ENCODE measurements at regions not wholly inside any gene's neighbourhood (a gene's known extent, or its start where the extent isn't known, plus 50 kb on each side); places are given as distances from the start of the nearest gene placed in this dataset.

DNA sequence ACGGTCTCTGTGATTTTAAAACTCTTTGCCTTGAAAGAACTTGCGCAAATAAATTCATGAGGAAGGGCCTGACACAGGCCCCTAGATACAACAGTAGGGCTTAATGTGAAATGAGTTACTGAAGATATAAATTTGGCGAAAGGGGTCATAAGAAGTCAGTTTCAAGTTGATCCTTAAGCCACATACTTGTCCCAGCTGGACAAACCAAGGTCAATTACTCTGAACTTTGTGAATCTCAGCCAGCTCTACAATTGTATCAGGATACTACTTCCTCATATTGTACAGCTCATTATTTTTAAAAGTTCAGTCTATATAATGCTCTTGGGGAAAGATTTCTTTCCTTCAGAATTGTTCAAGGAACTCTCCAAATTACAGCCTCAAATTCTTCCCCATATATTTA, 432.8 kb downstream of the METTL4 start:
- DNase-seq: no peak
- Histone ChIP-seq H3K9ac (ENCODE audit: low read depth, low read length) (no peak overlapping the region), H2AFZ (ENCODE audit: low read depth, low read length) (no peak overlapping the region), H3K9me3 (ENCODE audit: insufficient read depth, low read length, severe bottlenecking) (no peaks in the 10 kb centered on the region), H3K27me3 (ENCODE audit: insufficient read depth, low read length, poor library complexity) (peaks cover 4% of the 10 kb centered on the region), H3K27ac (ENCODE audit: low read length) (no peak overlapping the region), H4K20me1 (ENCODE audit: insufficient read depth, low read length) (no peaks in the 10 kb centered on the region), H3K36me3 (ENCODE audit: insufficient read depth, low read length) (no peaks in the 10 kb centered on the region), H3K4me2 (ENCODE audit: insufficient read depth, low read length) (no peak overlapping the region), H3K4me3 (ENCODE audit: low read depth in 1 of 2, low read length in 2 of 2) (no peak overlapping the region), H3K4me1 (ENCODE audit: insufficient read depth, low read length) (no peaks in the 10 kb centered on the region), H3K79me2 (ENCODE audit: insufficient read depth, low read length) (no peaks in the 10 kb centered on the region)
- no peak for TF ChIP-seq EZH2 (IDR thresholded peaks at IDR 0.05; ENCODE audit: borderline replicate concordance, low read depth, low read length, severe bottlenecking)
- TF ChIP-seq, protein P1, sequence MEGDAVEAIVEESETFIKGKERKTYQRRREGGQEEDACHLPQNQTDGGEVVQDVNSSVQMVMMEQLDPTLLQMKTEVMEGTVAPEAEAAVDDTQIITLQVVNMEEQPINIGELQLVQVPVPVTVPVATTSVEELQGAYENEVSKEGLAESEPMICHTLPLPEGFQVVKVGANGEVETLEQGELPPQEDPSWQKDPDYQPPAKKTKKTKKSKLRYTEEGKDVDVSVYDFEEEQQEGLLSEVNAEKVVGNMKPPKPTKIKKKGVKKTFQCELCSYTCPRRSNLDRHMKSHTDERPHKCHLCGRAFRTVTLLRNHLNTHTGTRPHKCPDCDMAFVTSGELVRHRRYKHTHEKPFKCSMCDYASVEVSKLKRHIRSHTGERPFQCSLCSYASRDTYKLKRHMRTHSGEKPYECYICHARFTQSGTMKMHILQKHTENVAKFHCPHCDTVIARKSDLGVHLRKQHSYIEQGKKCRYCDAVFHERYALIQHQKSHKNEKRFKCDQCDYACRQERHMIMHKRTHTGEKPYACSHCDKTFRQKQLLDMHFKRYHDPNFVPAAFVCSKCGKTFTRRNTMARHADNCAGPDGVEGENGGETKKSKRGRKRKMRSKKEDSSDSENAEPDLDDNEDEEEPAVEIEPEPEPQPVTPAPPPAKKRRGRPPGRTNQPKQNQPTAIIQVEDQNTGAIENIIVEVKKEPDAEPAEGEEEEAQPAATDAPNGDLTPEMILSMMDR (IDR thresholded peaks at IDR 0.05; ENCODE audit: borderline replicate concordance, extremely low read depth, low read length, poor library complexity, severe bottlenecking): no peak
- ATAC-seq (ENCODE audit: insufficient read depth, low read depth): no peak

DNA sequence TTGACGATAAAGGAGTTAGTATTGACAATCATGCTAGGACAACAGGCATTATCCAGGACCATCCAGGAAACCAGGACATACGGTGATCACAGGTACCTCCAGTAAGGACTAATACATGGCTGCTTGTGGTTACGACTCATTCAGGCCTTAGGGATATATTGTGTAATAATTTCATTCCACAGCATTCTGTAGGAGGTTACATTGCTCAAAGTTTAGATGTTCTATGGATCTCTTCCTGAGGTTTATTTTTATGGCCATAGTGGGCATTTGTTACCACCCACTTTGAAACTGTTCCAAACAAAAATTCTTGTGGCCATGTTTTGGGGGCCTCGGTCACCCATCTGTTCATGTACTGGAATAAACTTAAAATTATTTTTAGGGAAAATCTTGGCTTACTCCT, 431.6 kb downstream of the METTL4 start:
- H3K4me3 ChIP-seq (ENCODE audit: low read depth in 1 of 2, low read length in 2 of 2): no peak overlapping the region
- H3K9ac ChIP-seq (ENCODE audit: low read depth, low read length): no peak overlapping the region
- no peak for ATAC-seq (ENCODE audit: insufficient read depth, low read depth)
- H3K4me1 ChIP-seq (ENCODE audit: insufficient read depth, low read length): no peaks in the 10 kb centered on the region
- no peaks in the 10 kb centered on the region for H4K20me1 ChIP-seq (ENCODE audit: insufficient read depth, low read length)
- no peak for TF ChIP-seq EZH2 (IDR thresholded peaks at IDR 0.05; ENCODE audit: borderline replicate concordance, low read depth, low read length, severe bottlenecking)
- TF ChIP-seq, protein P1 (IDR thresholded peaks at IDR 0.05; ENCODE audit: borderline replicate concordance, extremely low read depth, low read length, poor library complexity, severe bottlenecking): no peak
- peaks cover 4% of the 10 kb centered on the region for H3K27me3 ChIP-seq (ENCODE audit: insufficient read depth, low read length, poor library complexity)
- no peaks in the 10 kb centered on the region for H3K79me2 ChIP-seq (ENCODE audit: insufficient read depth, low read length)
- H3K27ac ChIP-seq (ENCODE audit: low read length): no peak overlapping the region
- DNase-seq: no peak
- no peak overlapping the region for H2AFZ ChIP-seq (ENCODE audit: low read depth, low read length)
- H3K4me2 ChIP-seq (ENCODE audit: insufficient read depth, low read length): no peak overlapping the region
- no peaks in the 10 kb centered on the region for H3K9me3 ChIP-seq (ENCODE audit: insufficient read depth, low read length, severe bottlenecking)
- H3K36me3 ChIP-seq (ENCODE audit: insufficient read depth, low read length): no peaks in the 10 kb centered on the region

DNA sequence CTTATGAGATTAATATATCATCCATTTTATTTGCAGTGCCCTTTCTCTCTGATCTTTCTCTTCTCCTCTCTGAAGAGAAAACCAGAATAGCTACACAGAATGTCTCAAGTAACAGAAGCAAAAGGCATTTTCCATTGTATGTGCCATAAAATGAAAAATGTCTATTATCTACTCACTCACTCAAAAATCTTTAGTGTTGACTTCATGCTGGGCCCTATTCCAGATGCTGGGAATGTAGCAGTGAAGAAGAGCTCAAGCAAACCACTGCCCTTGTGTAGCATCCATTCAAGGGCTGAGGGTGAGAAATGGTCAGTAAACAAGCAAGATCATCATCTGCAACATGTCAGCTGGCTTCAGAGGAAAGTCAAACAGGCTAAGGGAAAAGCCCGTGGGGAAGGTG, 427.7 kb downstream of the METTL4 start:
- DNase-seq: no peak
- H3K4me3 ChIP-seq (ENCODE audit: low read depth in 1 of 2, low read length in 2 of 2): no peak overlapping the region

DNA sequence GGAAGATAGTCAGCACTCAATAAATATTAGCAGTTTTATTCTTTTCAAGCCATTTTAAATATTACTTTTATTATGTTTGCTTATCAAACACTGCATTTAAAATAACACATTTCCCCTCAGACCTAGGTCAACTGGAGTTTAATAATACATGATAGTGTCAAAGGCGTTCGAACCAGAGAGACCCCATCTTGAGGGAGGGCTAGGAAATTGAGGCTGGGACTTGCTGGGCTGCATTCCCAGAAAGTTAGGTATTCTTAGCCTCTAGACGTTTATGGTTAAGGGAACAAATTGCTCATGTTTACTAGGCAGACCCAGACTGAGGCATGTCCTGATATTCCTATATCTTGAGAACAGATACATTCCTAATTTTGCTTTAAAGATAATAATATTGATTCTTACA, 426.5 kb downstream of the METTL4 start:
- no peak for ATAC-seq (ENCODE audit: insufficient read depth, low read depth)
- Histone ChIP-seq H3K4me2 (ENCODE audit: insufficient read depth, low read length) (no peak overlapping the region), H3K4me3 (ENCODE audit: low read depth in 1 of 2, low read length in 2 of 2) (no peak overlapping the region), H3K4me1 (ENCODE audit: insufficient read depth, low read length) (no peaks in the 10 kb centered on the region), H2AFZ (ENCODE audit: low read depth, low read length) (no peak overlapping the region), H3K9me3 (ENCODE audit: insufficient read depth, low read length, severe bottlenecking) (no peaks in the 10 kb centered on the region), H4K20me1 (ENCODE audit: insufficient read depth, low read length) (no peaks in the 10 kb centered on the region), H3K27me3 (ENCODE audit: insufficient read depth, low read length, poor library complexity) (no peaks in the 10 kb centered on the region), H3K36me3 (ENCODE audit: insufficient read depth, low read length) (no peaks in the 10 kb centered on the region), H3K9ac (ENCODE audit: low read depth, low read length) (no peak overlapping the region), H3K27ac (ENCODE audit: low read length) (no peak overlapping the region), H3K79me2 (ENCODE audit: insufficient read depth, low read length) (no peaks in the 10 kb centered on the region)
- no peak for DNase-seq
- TF ChIP-seq, protein P1 (IDR thresholded peaks at IDR 0.05; ENCODE audit: borderline replicate concordance, extremely low read depth, low read length, poor library complexity, severe bottlenecking): no peak
- TF ChIP-seq EZH2 (IDR thresholded peaks at IDR 0.05; ENCODE audit: borderline replicate concordance, low read depth, low read length, severe bottlenecking): no peak

More for the DNA sequence above, 427.7 kb downstream of the METTL4 start:
- H3K27ac ChIP-seq (ENCODE audit: low read length): no peak overlapping the region
- no peaks in the 10 kb centered on the region for H3K9me3 ChIP-seq (ENCODE audit: insufficient read depth, low read length, severe bottlenecking)
- no peak overlapping the region for H3K9ac ChIP-seq (ENCODE audit: low read depth, low read length)
- H4K20me1 ChIP-seq (ENCODE audit: insufficient read depth, low read length): no peaks in the 10 kb centered on the region
- no peak for ATAC-seq (ENCODE audit: insufficient read depth, low read depth)
- H3K4me1 ChIP-seq (ENCODE audit: insufficient read depth, low read length): no peaks in the 10 kb centered on the region
- no peak for TF ChIP-seq EZH2 (IDR thresholded peaks at IDR 0.05; ENCODE audit: borderline replicate concordance, low read depth, low read length, severe bottlenecking)
- no peaks in the 10 kb centered on the region for H3K27me3 ChIP-seq (ENCODE audit: insufficient read depth, low read length, poor library complexity)
- H3K36me3 ChIP-seq (ENCODE audit: insufficient read depth, low read length): no peaks in the 10 kb centered on the region
- no peak overlapping the region for H3K4me2 ChIP-seq (ENCODE audit: insufficient read depth, low read length)
- no peaks in the 10 kb centered on the region for H3K79me2 ChIP-seq (ENCODE audit: insufficient read depth, low read length)
- H2AFZ ChIP-seq (ENCODE audit: low read depth, low read length): no peak overlapping the region

Data from DND-41 (cell line).